HUES6 (cell line): ENCODE measurements at regions not wholly inside any gene's neighbourhood (a gene's known extent, or its start where the extent isn't known, plus 50 kb on each side); places are given as distances from the start of the nearest gene placed in this dataset.
"Not testable (repeated sequence)": the region's sequence is repeated elsewhere in the genome, so short reads cannot be mapped to it uniquely, and the experiment has no call there.

ENCODE experiments used
- H3K27ac ChIP-seq: 2 replicates; pipeline ENCODE4 v1.7.0; 2013; ENCODE audit warnings: low read depth, mild to moderate bottlenecking, low read length, inconsistent platforms
- H3K27me3 ChIP-seq: 2 replicates; pipeline ENCODE4 v1.6.1; 2013; ENCODE audit warnings: low read length; ENCODE audit not compliant: control insufficient read depth, insufficient read depth
- H3K36me3 ChIP-seq: 2 replicates; pipeline ENCODE4 v1.6.1; 2013; ENCODE audit warnings: low read length; ENCODE audit not compliant: control insufficient read depth, insufficient read depth
- H3K4me1 ChIP-seq: 2 replicates; pipeline ENCODE4 v1.6.1; 2013; ENCODE audit warnings: low read length; ENCODE audit not compliant: control insufficient read depth, insufficient read depth
- H3K4me3 ChIP-seq: 2 replicates; pipeline ENCODE4 v1.5.1; 2013; ENCODE audit warnings: low read depth, low read length
- H3K9ac ChIP-seq: one replicate; pipeline ENCODE4 v1.6.1; 2013; ENCODE audit warnings: mild to moderate bottlenecking, low read length
- H3K9me3 ChIP-seq: 2 replicates; pipeline ENCODE4 v1.6.1; 2013; ENCODE audit warnings: low read depth, low read length; ENCODE audit not compliant: control insufficient read depth, insufficient read depth

- Histone ChIP-seq H3K4me1 (peaks cover 2% of the 10 kb centered on the region; the same call in 1 of the 2 replicates), H3K36me3 (no peaks in the 10 kb centered on the region), H3K27me3 (no peaks in the 10 kb centered on the region), H3K9me3 (peaks cover 16% of the 10 kb centered on the region; the same call in 1 of the 2 replicates), H3K4me3 (no peak overlapping the region), H3K9ac (no peak overlapping the region), H3K27ac (no peak overlapping the region)
These were observed 803.6 kb upstream of the ADGRL3 start for GRCh38 chr4:60396341-60397049.

- Histone ChIP-seq H3K27ac (no peak overlapping the region), H3K36me3 (no peaks in the 10 kb centered on the region), H3K27me3 (no peaks in the 10 kb centered on the region), H3K9me3 (no peaks in the 10 kb centered on the region), H3K4me1 (peaks cover 13% of the 10 kb centered on the region), H3K9ac (no peak overlapping the region), H3K4me3 (no peak overlapping the region)
These were observed 799.5 kb upstream of the ADGRL3 start for GRCh38 chr4:60400593-60400992.

GRCh38 chr4:60404027-60404426 is 796.1 kb upstream of the ADGRL3 start:
- Histone ChIP-seq H3K4me3 (no peak overlapping the region), H3K36me3 (no peaks in the 10 kb centered on the region), H3K27ac (no peak overlapping the region), H3K9ac (no peak overlapping the region), H3K9me3 (no peaks in the 10 kb centered on the region), H3K27me3 (no peaks in the 10 kb centered on the region), H3K4me1 (peaks cover 11% of the 10 kb centered on the region)

GRCh38 chr4:60422439-60422838 is 777.7 kb upstream of the ADGRL3 start:
- peaks cover 9% of the 10 kb centered on the region for H3K4me1 ChIP-seq
- H3K27ac ChIP-seq = no peak overlapping the region
- H3K36me3 ChIP-seq = no peaks in the 10 kb centered on the region
- no peak overlapping the region for H3K4me3 ChIP-seq
- H3K27me3 ChIP-seq = no peaks in the 10 kb centered on the region
- H3K9me3 ChIP-seq = no peaks in the 10 kb centered on the region
- no peak overlapping the region for H3K9ac ChIP-seq

GRCh38 chr4:60423573-60424184 is 776.4 kb upstream of the ADGRL3 start:
- H3K36me3 ChIP-seq, H3K9ac ChIP-seq, H3K27me3 ChIP-seq, H3K4me3 ChIP-seq, H3K9me3 ChIP-seq, H3K27ac ChIP-seq, H3K4me1 ChIP-seq: not testable (repeated sequence)

- no peaks in the 10 kb centered on the region for H3K4me1 ChIP-seq
- no peak overlapping the region for H3K4me3 ChIP-seq
- H3K27me3 ChIP-seq = no peaks in the 10 kb centered on the region
- no peak overlapping the region for H3K9ac ChIP-seq
- no peaks in the 10 kb centered on the region for H3K9me3 ChIP-seq
- no peaks in the 10 kb centered on the region for H3K36me3 ChIP-seq
- H3K27ac ChIP-seq = no peak overlapping the region
These were observed 767.2 kb upstream of the ADGRL3 start for GRCh38 chr4:60432911-60433310.

GRCh38 chr4:60443068-60443467 is 757.1 kb upstream of the ADGRL3 start:
- H3K36me3 ChIP-seq = no peaks in the 10 kb centered on the region
- H3K27ac ChIP-seq = no peak overlapping the region
- no peak overlapping the region for H3K4me3 ChIP-seq
- no peak overlapping the region for H3K9ac ChIP-seq
- no peaks in the 10 kb centered on the region for H3K4me1 ChIP-seq
- H3K27me3 ChIP-seq = no peaks in the 10 kb centered on the region
- no peaks in the 10 kb centered on the region for H3K9me3 ChIP-seq

GRCh38 chr4:60443796-60444195 is 756.3 kb upstream of the ADGRL3 start:
- Histone ChIP-seq H3K4me1 (no peaks in the 10 kb centered on the region), H3K9ac (no peak overlapping the region), H3K27me3 (no peaks in the 10 kb centered on the region), H3K9me3 (no peaks in the 10 kb centered on the region), H3K27ac (no peak overlapping the region), H3K4me3 (no peak overlapping the region), H3K36me3 (no peaks in the 10 kb centered on the region)

GRCh38 chr4:60450054-60450453 is 750.1 kb upstream of the ADGRL3 start:
- Histone ChIP-seq H3K36me3 (no peaks in the 10 kb centered on the region), H3K4me1 (no peaks in the 10 kb centered on the region), H3K4me3 (no peak overlapping the region), H3K27me3 (no peaks in the 10 kb centered on the region), H3K9me3 (no peaks in the 10 kb centered on the region), H3K27ac (no peak overlapping the region), H3K9ac (no peak overlapping the region)

- Histone ChIP-seq H3K4me3 (no peak overlapping the region), H3K4me1 (no peaks in the 10 kb centered on the region), H3K27ac (no peak overlapping the region), H3K27me3 (no peaks in the 10 kb centered on the region), H3K36me3 (no peaks in the 10 kb centered on the region), H3K9me3 (no peaks in the 10 kb centered on the region), H3K9ac (no peak overlapping the region)
These were observed 747.9 kb upstream of the ADGRL3 start for GRCh38 chr4:60452266-60452665.

- Histone ChIP-seq H3K36me3 (no peaks in the 10 kb centered on the region), H3K9me3 (no peaks in the 10 kb centered on the region), H3K4me1 (no peaks in the 10 kb centered on the region), H3K9ac (no peak overlapping the region), H3K4me3 (no peak overlapping the region), H3K27ac (no peak overlapping the region), H3K27me3 (no peaks in the 10 kb centered on the region)
These were observed 744.7 kb upstream of the ADGRL3 start for GRCh38 chr4:60455380-60455779.
